Esophagus squamous epithelium (tissue), 5 donors: ENCODE measurements at regions not wholly inside any gene's neighbourhood (a gene's known extent, or its start where the extent isn't known, plus 50 kb on each side); places are given as distances from the start of the nearest gene placed in this dataset.

Experiments used
- DNase-seq: peaks from one replicate; lab custom pipeline; 2025; lab: John Stamatoyannopoulos, UW
- H3K27ac ChIP-seq, 4 donors: fragments of 200-600 bp; sonication (generic); one replicate each; pipeline ENCODE4 v1.5.1; 2016 to 2019; ENCODE audit warnings: mild to moderate bottlenecking in 1 of 4
- H3K27me3 ChIP-seq, 4 donors: fragments of 200-600 bp; sonication (generic); 1 replicate in 3 of 4; 2 replicates in 1 of 4; pipeline versions ENCODE4 v1.5.1 to v1.6.0; 2017 to 2021; ENCODE audit warnings: antibody characterized with exemption in 1 of 4
- H3K36me3 ChIP-seq, 3 donors: fragments of 200-600 bp; sonication (generic); one replicate each; pipeline ENCODE4 v1.5.1; 2016 to 2019
- H3K4me1 ChIP-seq, 3 donors: fragments of 200-600 bp; sonication (generic); one replicate each; pipeline ENCODE4 v1.5.1; 2017 to 2019
- H3K4me3 ChIP-seq, 4 donors: fragments of 200-600 bp; sonication (generic); 1 replicate in 3 of 4; 2 replicates in 1 of 4; pipeline ENCODE4 v1.5.1; 2016 to 2019; ENCODE audit warnings: mild to moderate bottlenecking in 2 of 4, moderate library complexity in 1 of 4
- H3K9me3 ChIP-seq, 3 donors: fragments of 200-600 bp; sonication (generic); one replicate each; pipeline ENCODE4 v1.5.1; 2016 to 2019
- CTCF ChIP-seq, 6 experiments: fragments of 450-650 bp in 4 of 6; fragments of 200-600 bp in 2 of 6; sonication (generic) in 2 of 6; IDR thresholded peaks; one replicate each; pipeline ENCODE4 v1.5.1; 2016 to 2019; ENCODE audit warnings: antibody characterized with exemption in 6 of 6, mild to moderate bottlenecking in 4 of 6, moderate library complexity in 4 of 6
- POLR2A ChIP-seq, 4 donors: fragments of 450-650 bp; IDR thresholded peaks; one replicate each; pipeline ENCODE4 v1.6.1; 2017; ENCODE audit warnings: antibody characterized with exemption in 4 of 4, mild to moderate bottlenecking in 4 of 4, moderate library complexity in 3 of 4
- WGBS, 2 donors: methylation state at CpG; one replicate each; pipeline ENCODE4 v1.1.5; 2018; 5-methylcytosine and 5-hydroxymethylcytosine counted together
- intact Hi-C: fragments of 100-400 bp; cut with DNase I; formaldehyde crosslinking; loops from one replicate; pipeline ENCODE4 v1.15.0; 2022
- donor health status: DM: yes; HTN: yes; CAD: no.

GRCh38 chr17:79680318-79680695 is 50.4 kb upstream of the ENPP7 start:
- H3K27ac ChIP-seq = no peak overlapping the region
- WGBS, 2 donors = 60% methylated on average over 1 of the region's 3 CpGs; no CpG with 5 or more reads in 1 of the 2 donors
- TF ChIP-seq CTCF (IDR thresholded peaks at IDR 0.05) (no peak), POLR2A (IDR thresholded peaks at IDR 0.05) (no peak)
- H3K36me3 ChIP-seq = no peaks in the 10 kb centered on the region
- no peaks in the 10 kb centered on the region for H3K9me3 ChIP-seq
- no peaks in the 10 kb centered on the region for H3K4me1 ChIP-seq
- DNase-seq = no peak
- intact Hi-C loops = no loop called here
- H3K4me3 ChIP-seq = no peak overlapping the region
- peaks cover 0 to 53% (median 0%) of the 10 kb centered on the region in 4 donors for H3K27me3 ChIP-seq

DNA sequence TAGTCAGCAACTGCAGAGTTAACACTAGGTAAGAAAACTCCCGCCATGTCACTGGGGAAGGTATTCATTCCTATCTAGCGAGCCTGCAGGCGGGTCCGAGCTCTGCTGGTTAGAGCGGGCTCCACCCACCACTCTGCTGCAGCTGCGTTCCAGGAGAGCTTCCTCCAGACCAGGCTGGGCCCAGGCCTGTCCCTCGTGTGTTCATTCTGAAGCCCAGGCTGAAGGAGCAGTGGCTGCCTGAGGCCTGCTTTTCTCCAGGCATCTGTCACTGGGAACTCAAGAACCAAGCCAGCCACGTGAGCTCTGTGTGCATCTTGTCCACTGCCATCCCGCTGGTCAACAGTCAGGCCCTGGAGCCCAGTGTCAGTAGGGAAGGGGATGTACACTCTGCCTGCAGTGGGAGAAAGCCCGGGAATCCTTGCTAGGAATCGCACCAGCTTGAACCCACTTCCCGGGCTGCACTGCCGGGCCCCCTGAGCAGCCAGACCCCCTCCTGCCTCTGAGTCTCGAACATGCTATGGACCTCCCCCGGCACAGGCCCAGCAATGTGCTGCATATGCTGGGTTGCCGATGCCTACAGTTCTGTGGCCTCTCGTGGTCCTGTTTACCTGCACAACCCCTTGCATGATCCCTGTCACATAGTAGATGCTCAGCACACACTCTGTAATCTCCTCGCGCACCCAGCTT is 51.0 kb upstream of the ENPP7 start:
- 84 to 100% methylated on average over 2 to 5 of the region's 19 CpGs for WGBS, 2 donors
- Histone ChIP-seq H3K4me3 (no peak overlapping the region), H3K9me3 (peaks cover 0 to 3% (median 0%) of the 10 kb centered on the region in 3 donors), H3K27ac (no peak overlapping the region), H3K27me3 (peaks cover 0 to 53% (median 0%) of the 10 kb centered on the region in 4 donors), H3K36me3 (no peaks in the 10 kb centered on the region), H3K4me1 (no peaks in the 10 kb centered on the region)
- intact Hi-C loops = no loop called here
- no peak for DNase-seq
- no peak for TF ChIP-seq CTCF (IDR thresholded peaks at IDR 0.05)
- TF ChIP-seq POLR2A (IDR thresholded peaks at IDR 0.05) = no peak

- Histone ChIP-seq H3K4me3 (no peak overlapping the region), H3K27me3 (peaks cover 0 to 54% (median 0%) of the 10 kb centered on the region in 4 donors), H3K4me1 (no peaks in the 10 kb centered on the region), H3K9me3 (peaks cover 0 to 13% (median 5%) of the 10 kb centered on the region in 3 donors), H3K27ac (no peak overlapping the region), H3K36me3 (no peaks in the 10 kb centered on the region)
- DNase-seq = no peak
- intact Hi-C loops = no loop called here
- TF ChIP-seq POLR2A (IDR thresholded peaks at IDR 0.05) (no peak), CTCF (IDR thresholded peaks at IDR 0.05) (no peak)
- 50 to 64% methylated on average over 5 to 6 of the region's 12 CpGs for WGBS, 2 donors
Measured at GRCh38 chr17:79678736-79679255, 51.9 kb upstream of the ENPP7 start.

DNA sequence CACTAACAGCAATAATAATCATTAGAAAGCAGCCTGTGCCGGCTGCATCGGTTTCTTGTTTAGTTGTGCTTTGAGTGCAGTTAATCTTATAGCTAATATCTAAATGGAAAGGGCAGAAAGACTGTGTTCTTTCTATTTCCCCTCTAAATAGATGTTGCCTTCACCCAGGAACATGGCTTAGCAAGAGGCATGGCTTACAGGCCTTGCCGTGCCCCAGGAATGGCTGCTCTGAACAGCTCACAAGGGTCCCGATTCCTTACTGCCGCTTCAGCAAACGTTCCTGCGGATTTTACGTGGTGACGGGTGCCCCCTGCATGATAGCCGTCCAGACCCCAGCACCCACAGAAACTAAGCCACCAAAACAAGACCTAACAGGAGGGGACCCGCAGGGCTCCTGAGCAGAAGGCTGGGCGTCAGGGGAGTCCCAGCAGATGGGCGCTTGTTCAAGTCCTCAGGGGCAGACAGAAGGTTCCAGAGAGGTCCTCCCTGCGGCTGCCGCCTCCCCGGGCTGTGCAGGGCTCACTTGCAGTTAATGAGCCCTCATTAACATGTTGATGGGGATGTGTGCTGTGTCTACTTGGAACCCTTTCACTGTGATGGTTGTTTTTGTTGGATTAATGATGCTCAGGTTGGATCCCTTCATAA is 52.5 kb upstream of the ENPP7 start:
- Histone ChIP-seq H3K27me3 (peaks cover 0 to 56% (median 0%) of the 10 kb centered on the region in 4 donors), H3K27ac (no peak overlapping the region), H3K36me3 (no peaks in the 10 kb centered on the region), H3K4me3 (no peak overlapping the region), H3K4me1 (no peaks in the 10 kb centered on the region), H3K9me3 (peaks cover 0 to 19% (median 11%) of the 10 kb centered on the region in 3 donors)
- 71 to 80% methylated on average over 8 to 15 of the region's 16 CpGs for WGBS, 2 donors
- DNase-seq = no peak
- TF ChIP-seq CTCF (IDR thresholded peaks at IDR 0.05) = no peak
- no peak for TF ChIP-seq POLR2A (IDR thresholded peaks at IDR 0.05)
- intact Hi-C loops = no loop called here

DNA sequence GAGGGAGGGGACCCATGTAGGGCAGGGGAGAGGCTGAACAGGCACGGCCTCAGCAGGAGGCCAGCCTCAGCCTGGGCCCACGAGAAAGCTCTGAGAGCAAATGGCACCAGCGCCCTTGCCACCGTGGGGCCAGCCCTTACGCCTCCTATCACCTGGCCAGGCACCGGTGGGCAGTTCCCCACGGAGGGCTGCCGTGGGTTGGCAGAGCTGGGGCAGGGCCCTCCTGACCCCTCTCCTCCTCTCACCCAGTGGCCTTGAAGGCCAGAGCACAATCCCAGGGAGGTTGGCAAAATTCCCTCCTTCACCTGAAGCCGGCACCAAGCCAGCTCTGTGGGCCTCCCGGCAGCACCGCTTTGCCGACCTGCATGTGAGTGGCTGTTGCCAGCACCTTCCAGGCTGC is 53.1 kb upstream of the ENPP7 start:
- H3K27me3 ChIP-seq = peaks cover 0 to 61% (median 0%) of the 10 kb centered on the region in 4 donors
- no peaks in the 10 kb centered on the region for H3K36me3 ChIP-seq
- TF ChIP-seq POLR2A (IDR thresholded peaks at IDR 0.05) = no peak
- no peak for TF ChIP-seq CTCF (IDR thresholded peaks at IDR 0.05)
- H3K4me1 ChIP-seq = no peaks in the 10 kb centered on the region
- no peak overlapping the region for H3K4me3 ChIP-seq
- peaks cover 0 to 24% (median 16%) of the 10 kb centered on the region in 3 donors for H3K9me3 ChIP-seq
- H3K27ac ChIP-seq = no peak overlapping the region
- intact Hi-C loops = no loop called here
- 50 to 59% methylated on average over 6 to 8 of the region's 12 CpGs for WGBS, 2 donors
- no peak for DNase-seq
